Trophoblast cell (in vitro differentiated cells and primary cell): ENCODE measurements at regions not wholly inside any gene's neighbourhood (a gene's known extent, or its start where the extent isn't known, plus 50 kb on each side); places are given as distances from the start of the nearest gene placed in this dataset.
A peak's percentile ranks its signal among the peaks of the same experiment; 100 is the strongest.

Experiments used
- DNase-seq, 2 donors: peaks; one replicate each; pipeline ENCODE4 v3.0.0-alpha.2; 2016
- H2AFZ ChIP-seq: 2 replicates; pipeline ENCODE4 v1.6.1; 2013; ENCODE audit warnings: low read length, moderate library complexity, mild to moderate bottlenecking; ENCODE audit not compliant: insufficient read depth, poor library complexity
- H2AK5ac ChIP-seq: 2 replicates; pipeline ENCODE4 v1.6.1; 2013; ENCODE audit warnings: mild to moderate bottlenecking, low read length
- H2BK120ac ChIP-seq: 2 replicates; pipeline ENCODE4 v1.6.1; 2013; ENCODE audit warnings: low read length, mild to moderate bottlenecking, moderate library complexity; ENCODE audit not compliant: insufficient read depth, poor library complexity
- H2BK12ac ChIP-seq: 2 replicates; pipeline ENCODE4 v1.6.1; 2013; ENCODE audit warnings: mild to moderate bottlenecking, low read length, moderate library complexity
- H2BK5ac ChIP-seq: 2 replicates; pipeline ENCODE4 v1.6.1; 2013; ENCODE audit warnings: low read length, low read depth, moderate library complexity, mild to moderate bottlenecking; ENCODE audit not compliant: poor library complexity
- H3K14ac ChIP-seq: 2 replicates; pipeline ENCODE4 v1.6.1; 2013; ENCODE audit warnings: mild to moderate bottlenecking, low read length
- H3K18ac ChIP-seq: 2 replicates; pipeline ENCODE4 v1.6.1; 2013; ENCODE audit warnings: mild to moderate bottlenecking, low read length
- H3K23ac ChIP-seq: 2 replicates; pipeline ENCODE4 v1.6.1; 2013; ENCODE audit warnings: low read length
- H3K27ac ChIP-seq: 2 replicates; pipeline ENCODE4 v1.5.1; 2013; ENCODE audit warnings: low read depth, mild to moderate bottlenecking, inconsistent platforms, low read length, moderate library complexity
- H3K27me3 ChIP-seq: 2 replicates; pipeline ENCODE4 v1.6.1; 2013; ENCODE audit warnings: inconsistent platforms, mild to moderate bottlenecking, low read length, moderate library complexity; ENCODE audit not compliant: insufficient read depth
- H3K36me3 ChIP-seq, 2 experiments: 1 replicate in 1 of 2; 2 replicates in 1 of 2; pipeline ENCODE4 v1.6.1; 2013; ENCODE audit warnings: low read length in 2 of 2, mild to moderate bottlenecking in 2 of 2, moderate library complexity in 1 of 2; ENCODE audit not compliant: insufficient read depth in 2 of 2, control insufficient read depth in 1 of 2
- H3K4ac ChIP-seq: 2 replicates; pipeline ENCODE4 v1.6.1; 2013; ENCODE audit warnings: low read depth, mild to moderate bottlenecking, low read length, moderate library complexity
- H3K4me1 ChIP-seq, 2 experiments: 1 replicate in 1 of 2; 2 replicates in 1 of 2; pipeline ENCODE4 v1.6.1; 2013; ENCODE audit warnings: low read length in 2 of 2, mild to moderate bottlenecking in 2 of 2, moderate library complexity in 1 of 2; ENCODE audit not compliant: insufficient read depth in 2 of 2, control insufficient read depth in 1 of 2
- H3K4me2 ChIP-seq: 2 replicates; pipeline ENCODE4 v1.6.1; 2013; ENCODE audit warnings: inconsistent platforms, mild to moderate bottlenecking, low read length, moderate library complexity
- H3K4me3 ChIP-seq: 2 replicates; pipeline ENCODE4 v1.5.1; 2013; ENCODE audit warnings: mild to moderate bottlenecking, low read depth, low read length, inconsistent platforms
- H3K79me1 ChIP-seq: one replicate; pipeline ENCODE4 v1.6.1; 2013; ENCODE audit warnings: low read length
- H3K79me2 ChIP-seq: 2 replicates; pipeline ENCODE4 v1.6.1; 2013; ENCODE audit warnings: low read length, mild to moderate bottlenecking; ENCODE audit not compliant: control insufficient read depth, insufficient read depth, poor library complexity
- H3K9ac ChIP-seq: 2 replicates; pipeline ENCODE4 v1.6.1; 2013; ENCODE audit warnings: mild to moderate bottlenecking, low read length
- H3K9me3 ChIP-seq: 2 replicates; pipeline ENCODE4 v1.6.1; 2013; ENCODE audit warnings: low read depth, mild to moderate bottlenecking, control low read depth, inconsistent platforms, low read length; ENCODE audit not compliant: insufficient read depth
- H4K12ac ChIP-seq: 2 replicates; pipeline ENCODE4 v1.6.1; 2013; ENCODE audit warnings: low read depth, mild to moderate bottlenecking, low read length, moderate library complexity
- H4K8ac ChIP-seq: 2 replicates; pipeline ENCODE4 v1.6.1; 2013; ENCODE audit warnings: low read depth, mild to moderate bottlenecking, low read length, moderate library complexity
- H4K91ac ChIP-seq: one replicate; pipeline ENCODE4 v1.6.1; 2013; ENCODE audit warnings: low read depth, mild to moderate bottlenecking, low read length, moderate library complexity
- WGBS: extraction: QIAGEN DNeasy Blood & Tissue Kit; methylation state at CpG from one replicate; pipeline ENCODE4 v1.1.7; 2013; ENCODE audit warnings: missing lambda C conversion rate; ENCODE audit not compliant: insufficient read length, insufficient coverage; ENCODE audit errors: extremely low coverage; 5-methylcytosine and 5-hydroxymethylcytosine counted together

DNA sequence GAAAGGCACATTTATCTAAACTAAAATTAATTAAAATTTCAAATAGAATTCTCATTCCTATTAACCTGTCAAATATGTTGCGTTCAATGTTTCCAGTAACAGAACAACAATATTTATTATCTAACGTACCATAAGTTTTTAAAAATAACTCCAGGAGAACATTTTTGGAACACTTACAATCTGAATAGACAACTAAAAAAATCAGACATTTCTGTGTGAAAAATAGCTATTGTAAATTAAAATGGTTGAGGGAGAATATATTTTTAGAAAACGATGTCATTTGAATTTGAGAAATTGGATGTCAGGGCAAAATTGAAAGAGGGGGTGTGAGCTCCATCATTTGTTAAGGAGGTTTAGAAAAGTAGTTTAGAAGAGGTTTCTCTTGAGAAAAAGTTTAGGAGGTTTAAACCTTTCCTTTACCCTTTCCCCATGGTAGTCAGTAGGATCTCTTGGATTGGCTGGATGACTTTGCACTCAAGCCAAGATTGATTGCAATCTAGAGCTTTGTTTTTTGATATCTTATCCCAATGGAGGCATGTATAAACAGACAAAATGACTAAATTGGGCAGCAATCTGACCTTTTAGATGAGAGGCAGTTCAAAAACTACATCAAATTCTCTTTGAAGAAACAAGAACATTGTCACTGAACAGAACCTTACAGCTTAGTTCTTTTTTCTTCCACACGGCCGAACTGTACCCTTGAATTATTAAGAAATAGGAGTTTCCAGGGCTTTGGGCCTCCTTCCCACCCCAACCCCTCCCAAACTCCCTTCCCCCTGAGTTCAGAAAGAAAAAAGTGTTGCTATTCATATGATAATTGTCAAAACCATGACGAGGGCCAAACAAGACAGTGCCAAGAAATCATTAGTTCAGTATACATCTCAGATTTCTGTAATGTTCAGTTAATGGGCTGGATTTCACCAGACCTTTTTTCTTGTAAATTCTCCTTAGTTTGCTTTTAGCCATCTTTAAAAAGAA is 79.7 kb upstream of the CDIN1 start:
- H3K4me1 ChIP-seq: no peaks in the 10 kb centered on the region
- H4K91ac ChIP-seq: no peak overlapping the region
- no peaks in the 10 kb centered on the region for H3K79me2 ChIP-seq
- no peaks in the 10 kb centered on the region for H3K79me1 ChIP-seq
- H3K9ac ChIP-seq: no peak overlapping the region
- no peak overlapping the region for H2AFZ ChIP-seq
- no peak overlapping the region for H3K23ac ChIP-seq
- 100% methylated on average over 1 of the region's 6 CpGs for WGBS
- no peak overlapping the region for H2BK5ac ChIP-seq
- no peaks in the 10 kb centered on the region for H3K36me3 ChIP-seq
- no peaks in the 10 kb centered on the region for H3K9me3 ChIP-seq
- H3K4me3 ChIP-seq: no peak overlapping the region
- no peaks in the 10 kb centered on the region for H3K27me3 ChIP-seq
- no peak overlapping the region for H3K4ac ChIP-seq
- no peak overlapping the region for H3K27ac ChIP-seq
- no peak overlapping the region for H4K8ac ChIP-seq
- no peak overlapping the region for H2BK120ac ChIP-seq
- no peak for DNase-seq
- H2AK5ac ChIP-seq: no peak overlapping the region
- H3K4me2 ChIP-seq: no peak overlapping the region
- H4K12ac ChIP-seq: no peak overlapping the region
- H2BK12ac ChIP-seq: no peak overlapping the region
- no peak overlapping the region for H3K18ac ChIP-seq
- H3K14ac ChIP-seq: no peak overlapping the region

DNA sequence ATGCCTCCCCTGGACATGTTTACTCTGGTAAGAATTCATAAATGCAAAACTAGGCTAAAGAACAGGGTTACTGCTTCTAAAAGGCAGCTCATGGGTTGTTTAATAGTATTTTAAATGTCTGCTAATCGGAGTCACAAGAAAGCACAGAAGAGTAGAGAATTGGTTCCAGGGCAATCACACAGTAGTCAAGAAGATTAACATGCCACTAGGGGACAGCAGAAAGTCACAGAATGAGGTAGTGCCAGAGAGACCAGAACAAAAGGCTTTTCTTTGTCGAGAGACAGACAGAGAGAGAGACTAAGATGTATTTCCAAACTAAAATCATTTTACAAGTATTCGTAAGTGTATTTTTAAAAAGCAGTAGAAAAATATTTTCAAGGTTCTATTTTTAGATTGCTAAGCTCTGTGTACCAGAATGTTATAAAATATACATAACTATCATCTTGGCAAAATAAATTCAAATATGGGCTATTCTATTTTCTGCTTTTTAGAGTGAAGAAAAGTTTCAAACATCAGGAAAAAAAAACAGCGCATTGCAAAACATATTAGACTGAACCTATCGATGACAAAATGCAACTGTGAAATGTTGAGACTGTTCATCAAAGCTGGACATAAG is 78.3 kb upstream of the CDIN1 start:
- no peak overlapping the region for H3K4ac ChIP-seq
- no peak overlapping the region for H2AK5ac ChIP-seq
- WGBS: no CpG with 5 or more reads among the region's 5 CpGs
- H3K9ac ChIP-seq: no peak overlapping the region
- no peak overlapping the region for H3K4me2 ChIP-seq
- no peaks in the 10 kb centered on the region for H3K79me1 ChIP-seq
- H4K91ac ChIP-seq: no peak overlapping the region
- H3K18ac ChIP-seq: no peak overlapping the region
- no peaks in the 10 kb centered on the region for H3K9me3 ChIP-seq
- H3K4me3 ChIP-seq: no peak overlapping the region
- no peak overlapping the region for H4K8ac ChIP-seq
- no peak overlapping the region for H2BK120ac ChIP-seq
- no peak overlapping the region for H4K12ac ChIP-seq
- H3K14ac ChIP-seq: no peak overlapping the region
- H2BK12ac ChIP-seq: no peak overlapping the region
- H3K27ac ChIP-seq: no peak overlapping the region
- no peak overlapping the region for H2AFZ ChIP-seq
- no peaks in the 10 kb centered on the region for H3K79me2 ChIP-seq
- no peaks in the 10 kb centered on the region for H3K4me1 ChIP-seq
- no peak overlapping the region for H2BK5ac ChIP-seq
- no peaks in the 10 kb centered on the region for H3K27me3 ChIP-seq
- peak in 1 of 2 donors; percentile 58 for DNase-seq
- no peak overlapping the region for H3K23ac ChIP-seq
- H3K36me3 ChIP-seq: no peaks in the 10 kb centered on the region

DNA sequence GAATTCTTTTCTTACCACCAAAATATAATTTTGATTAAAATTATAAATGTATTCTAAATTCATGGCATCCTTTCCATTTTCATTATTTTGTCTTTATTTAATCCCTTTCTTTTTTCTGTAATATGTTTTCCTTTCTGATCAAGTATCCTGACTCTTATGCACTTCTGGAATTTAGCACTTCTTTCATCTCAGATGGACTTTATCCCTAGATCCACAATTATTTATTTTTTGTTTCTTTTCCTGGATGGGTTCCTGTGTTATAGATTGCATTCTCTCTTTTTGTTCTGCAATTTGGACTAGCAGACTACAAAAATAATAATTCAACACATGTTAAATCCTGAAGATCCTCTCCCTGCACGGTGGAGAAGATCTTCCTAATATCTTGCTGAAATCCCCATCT is 76.9 kb upstream of the CDIN1 start:
- Histone ChIP-seq H4K8ac (no peak overlapping the region), H2BK120ac (no peak overlapping the region), H3K9ac (no peak overlapping the region), H3K27me3 (no peaks in the 10 kb centered on the region), H3K4me1 (no peaks in the 10 kb centered on the region), H3K27ac (no peak overlapping the region), H3K4me3 (no peak overlapping the region), H2AK5ac (no peak overlapping the region), H3K79me1 (no peaks in the 10 kb centered on the region), H2AFZ (no peak overlapping the region), H2BK5ac (no peak overlapping the region), H3K18ac (no peak overlapping the region), H3K14ac (no peak overlapping the region), H2BK12ac (no peak overlapping the region), H3K79me2 (no peaks in the 10 kb centered on the region), H3K4ac (no peak overlapping the region), H3K9me3 (no peaks in the 10 kb centered on the region), H4K12ac (no peak overlapping the region), H3K4me2 (no peak overlapping the region), H4K91ac (no peak overlapping the region), H3K36me3 (no peaks in the 10 kb centered on the region), H3K23ac (no peak overlapping the region)
- no CpG with 5 or more reads among the region's 1 CpG for WGBS
- no peak for DNase-seq

DNA sequence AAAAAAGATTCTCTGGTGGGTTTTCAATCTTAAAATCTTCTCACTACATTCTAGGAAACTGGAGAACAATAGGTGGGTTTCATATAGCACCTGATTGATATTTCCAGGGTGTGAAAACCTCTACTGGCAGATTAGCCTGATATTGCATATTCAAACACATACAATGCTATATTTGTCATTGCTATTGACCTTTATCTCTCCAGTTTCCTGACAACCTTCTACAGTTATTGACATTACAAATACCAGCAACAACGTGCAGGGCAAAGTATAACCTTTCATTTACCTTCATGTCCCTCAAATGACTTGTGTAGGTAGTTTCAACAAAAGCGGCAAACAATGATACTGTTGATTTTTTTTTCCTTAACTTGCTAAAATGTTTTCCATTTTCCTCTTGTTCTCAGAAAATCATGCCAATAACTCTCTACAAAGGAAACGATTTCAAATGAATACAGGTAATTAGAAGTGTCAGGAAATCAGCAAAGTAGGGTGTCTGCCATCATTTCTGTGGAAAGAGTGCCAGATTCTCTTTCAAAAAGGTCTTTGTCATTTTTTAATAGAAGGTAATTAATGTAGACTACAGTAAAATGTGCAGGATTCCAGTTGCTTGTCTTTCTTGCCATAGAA is 72.6 kb upstream of the CDIN1 start:
- no peak overlapping the region for H4K91ac ChIP-seq
- no peak overlapping the region for H4K12ac ChIP-seq
- H3K27me3 ChIP-seq: no peaks in the 10 kb centered on the region
- H2AFZ ChIP-seq: no peak overlapping the region
- no peaks in the 10 kb centered on the region for H3K9me3 ChIP-seq
- no peak for DNase-seq
- H2BK12ac ChIP-seq: no peak overlapping the region
- no peak overlapping the region for H4K8ac ChIP-seq
- no peak overlapping the region for H3K14ac ChIP-seq
- no CpG with 5 or more reads among the region's 3 CpGs for WGBS
- H3K36me3 ChIP-seq: no peaks in the 10 kb centered on the region
- no peak overlapping the region for H2BK120ac ChIP-seq
- H2AK5ac ChIP-seq: no peak overlapping the region
- H3K23ac ChIP-seq: no peak overlapping the region
- H3K4me2 ChIP-seq: no peak overlapping the region
- no peak overlapping the region for H3K18ac ChIP-seq
- no peaks in the 10 kb centered on the region for H3K4me1 ChIP-seq
- H3K79me1 ChIP-seq: no peaks in the 10 kb centered on the region
- no peak overlapping the region for H3K9ac ChIP-seq
- no peaks in the 10 kb centered on the region for H3K79me2 ChIP-seq
- no peak overlapping the region for H3K4ac ChIP-seq
- H3K27ac ChIP-seq: no peak overlapping the region
- no peak overlapping the region for H2BK5ac ChIP-seq
- H3K4me3 ChIP-seq: no peak overlapping the region
